Stimulated activated effector memory CD8-positive, alpha-beta T cell treated with anti-CD3 and anti-CD28 coated beads, Interleukin-12 subunit alpha, Interleukin-12 subunit beta, amount 100 ng/mL, for 72 hours (primary cell): ENCODE measurements at regions not wholly inside any gene's neighbourhood (a gene's known extent, or its start where the extent isn't known, plus 50 kb on each side); places are given as distances from the start of the nearest gene placed in this dataset.
"Not testable (repeated sequence)": the region's sequence is repeated elsewhere in the genome, so short reads cannot be mapped to it uniquely, and the experiment has no call there.

Experiments
- ATAC-seq: fragments of 150-1000 bp; cut with Tn5 transposase; 2 replicates; pipeline ENCODE4 v1.10.0; 2021
- DNase-seq, 2 donors: peaks; one replicate each; pipeline ENCODE4 v3.0.0; 2021 to 2022; ENCODE audit warnings: low spot score in 2 of 2
- H3K27ac Mint-ChIP-seq: one replicate; pipeline ENCODE4 v1.8.0; 2022; ENCODE audit warnings: mild to moderate bottlenecking, mixed read lengths
- H3K36me3 Mint-ChIP-seq: one replicate; pipeline ENCODE4 v1.8.0; 2022; ENCODE audit warnings: mild to moderate bottlenecking, mixed read lengths
- H3K4me1 Mint-ChIP-seq: one replicate; pipeline ENCODE4 v1.8.0; 2022; ENCODE audit warnings: mixed read lengths
- H3K4me3 Mint-ChIP-seq: one replicate; pipeline ENCODE4 v1.8.0; 2022; ENCODE audit warnings: mild to moderate bottlenecking, mixed read lengths
- H3K9me3 Mint-ChIP-seq: one replicate; pipeline ENCODE4 v1.8.0; 2022; ENCODE audit warnings: mixed read lengths

DNA sequence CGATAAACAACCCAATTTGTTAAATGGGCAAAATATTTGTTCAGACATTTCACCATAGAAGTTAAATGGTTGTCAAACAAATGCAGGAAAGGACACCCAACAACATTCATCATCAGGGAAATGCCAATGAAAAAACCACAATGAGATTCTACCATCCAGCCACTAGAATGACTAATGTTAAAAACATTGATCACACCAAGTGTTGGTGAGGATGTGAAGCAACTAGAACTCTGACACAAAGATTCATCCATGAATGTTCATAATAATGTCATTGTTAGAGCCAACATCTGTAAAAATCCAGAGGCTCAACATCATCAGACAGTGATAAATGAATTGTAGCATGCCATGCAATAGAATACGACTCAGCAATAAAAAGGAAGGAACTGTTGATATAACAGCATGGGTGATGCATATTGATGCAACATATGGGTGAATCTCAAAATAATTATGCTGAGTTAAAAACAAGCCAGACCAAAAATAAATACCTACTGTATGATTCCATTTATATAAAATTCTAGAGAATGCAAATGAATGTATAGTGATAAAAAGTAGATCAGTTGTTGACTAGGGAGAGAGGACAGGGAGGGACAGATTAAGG, 55.9 kb upstream of the UNC5A start:
- H3K9me3 Mint-ChIP-seq = no peaks in the 10 kb centered on the region
- no peak for ATAC-seq
- H3K4me1 Mint-ChIP-seq = no peaks in the 10 kb centered on the region
- DNase-seq = no peak
- no peak overlapping the region for H3K27ac Mint-ChIP-seq
- no peak overlapping the region for H3K4me3 Mint-ChIP-seq
- H3K36me3 Mint-ChIP-seq = no peaks in the 10 kb centered on the region

DNA sequence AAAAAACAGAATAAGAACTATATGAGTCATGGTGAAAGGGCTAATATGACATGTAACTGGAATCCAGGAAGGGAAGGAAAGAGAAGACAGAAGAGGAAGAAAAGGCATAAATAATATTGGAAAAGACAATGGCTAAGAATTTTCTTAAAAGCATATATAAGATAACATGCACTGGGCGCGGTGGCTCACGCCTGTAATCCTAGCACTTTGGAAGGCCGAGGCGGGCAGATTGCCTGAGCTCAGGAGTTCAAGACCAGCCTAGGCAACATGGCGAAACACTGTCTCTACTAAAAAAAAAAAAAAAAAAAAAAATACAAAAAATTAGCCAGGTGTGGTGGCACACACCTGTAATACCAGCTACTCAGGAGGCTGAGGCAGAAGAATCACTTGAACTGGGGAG, 54.8 kb upstream of the UNC5A start:
- H3K27ac Mint-ChIP-seq, H3K4me1 Mint-ChIP-seq, ATAC-seq, H3K4me3 Mint-ChIP-seq, H3K36me3 Mint-ChIP-seq, H3K9me3 Mint-ChIP-seq: not testable (repeated sequence)
- peak in 1 of 2 donors; percentile 4 for DNase-seq

DNA sequence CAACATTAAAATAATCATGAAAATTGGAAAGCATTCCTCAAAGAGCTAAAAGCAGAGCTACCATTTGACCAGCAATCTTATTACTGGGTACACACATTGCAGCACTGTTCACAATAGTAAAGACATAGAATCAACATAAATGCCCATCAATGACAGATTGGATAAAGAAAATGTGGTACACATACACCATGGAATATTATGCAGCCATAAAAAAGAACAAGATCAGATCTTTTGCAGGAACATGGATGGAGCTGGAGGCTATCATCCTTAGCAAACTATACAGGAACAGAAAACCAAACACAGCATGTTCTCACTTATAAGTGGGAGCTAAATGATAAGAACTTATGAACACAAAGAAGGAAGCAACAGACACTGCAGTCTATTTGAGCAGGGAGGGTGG, 52.8 kb upstream of the UNC5A start:
- H3K4me3 Mint-ChIP-seq, H3K36me3 Mint-ChIP-seq, DNase-seq: not testable (repeated sequence)

More for the DNA sequence above, 52.8 kb upstream of the UNC5A start:
- H3K4me1 Mint-ChIP-seq, H3K9me3 Mint-ChIP-seq, H3K27ac Mint-ChIP-seq, ATAC-seq: not testable (repeated sequence)
